Progenitor cell of endocrine pancreas (in vitro differentiated cells): ENCODE measurements at regions not wholly inside any gene's neighbourhood (a gene's known extent, or its start where the extent isn't known, plus 50 kb on each side); places are given as distances from the start of the nearest gene placed in this dataset.

Experiments
- DNase-seq: peaks from one replicate; pipeline ENCODE4 v3.0.0; 2021; ENCODE audit warnings: low spot score; ENCODE audit not compliant: unreplicated experiment
- H3K27ac Mint-ChIP-seq: 2 replicates; pipeline ENCODE4 v1.8.0; 2021; ENCODE audit warnings: mild to moderate bottlenecking, moderate library complexity, mixed read lengths
- H3K27me3 Mint-ChIP-seq: 2 replicates; pipeline ENCODE4 v1.8.0; 2021; ENCODE audit warnings: mixed read lengths
- H3K36me3 Mint-ChIP-seq: 2 replicates; pipeline ENCODE4 v1.8.0; 2022; ENCODE audit warnings: mixed read lengths; ENCODE audit not compliant: insufficient read depth
- H3K4me1 Mint-ChIP-seq: 2 replicates; pipeline ENCODE4 v1.8.0; 2021; ENCODE audit warnings: low read depth, mixed read lengths
- H3K4me3 Mint-ChIP-seq: 2 replicates; pipeline ENCODE4 v1.8.0; 2021; ENCODE audit warnings: low read depth, mild to moderate bottlenecking, moderate library complexity, mixed read lengths
- H3K9me3 Mint-ChIP-seq: 2 replicates; pipeline ENCODE4 v1.8.0; 2021; ENCODE audit warnings: low read depth, mixed read lengths
- TF ChIP-seq, protein P1 (sequence below): fragments of 200-600 bp; sonication (generic); IDR thresholded peaks from one replicate; pipeline ENCODE4 v1.5.0; 2021; ENCODE audit warnings: antibody characterized with exemption, mild to moderate bottlenecking; ENCODE audit not compliant: unreplicated experiment

DNA sequence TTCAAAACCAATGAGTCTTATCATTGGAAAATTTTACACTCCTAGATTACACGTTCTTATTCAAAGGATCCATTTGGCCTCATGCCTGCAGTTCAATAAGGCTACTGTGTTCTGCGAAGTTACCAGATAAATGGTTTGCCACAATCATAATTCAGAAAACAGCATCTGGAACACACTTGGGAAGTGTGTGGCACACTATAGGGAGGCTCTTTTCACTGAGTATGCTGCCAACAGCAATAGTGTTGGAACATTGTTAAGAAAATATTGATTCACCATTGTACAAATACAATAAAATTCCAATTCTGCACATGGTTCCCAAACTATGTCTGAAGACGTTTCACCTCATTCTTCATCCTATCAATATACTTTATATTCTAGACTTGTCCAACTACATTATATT, 141.4 kb upstream of the DOK6 start:
- Mint-ChIP-seq H3K4me3 (no peak overlapping the region), H3K27me3 (no peaks in the 10 kb centered on the region)

DNA sequence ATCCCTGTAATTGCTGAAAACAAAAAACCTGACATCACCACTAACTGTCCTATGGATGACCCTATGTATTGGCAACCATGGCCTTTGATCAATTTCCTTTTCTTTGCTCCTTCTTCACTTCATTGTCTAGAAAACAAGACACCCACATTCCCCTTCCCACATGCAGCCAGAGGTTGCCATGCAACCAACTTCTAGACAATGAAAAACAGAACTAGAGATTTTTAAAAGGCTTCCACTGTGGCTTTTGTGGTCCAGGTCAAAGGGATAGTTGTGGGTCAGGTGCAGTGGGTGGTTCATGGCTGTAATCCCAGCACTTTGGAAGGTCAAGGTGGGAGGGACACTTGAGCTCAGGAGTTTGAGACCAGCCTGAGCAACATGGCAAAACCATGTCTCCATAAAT, 139.3 kb upstream of the DOK6 start:
- no peaks in the 10 kb centered on the region for H3K27me3 Mint-ChIP-seq
- TF ChIP-seq, protein P1, sequence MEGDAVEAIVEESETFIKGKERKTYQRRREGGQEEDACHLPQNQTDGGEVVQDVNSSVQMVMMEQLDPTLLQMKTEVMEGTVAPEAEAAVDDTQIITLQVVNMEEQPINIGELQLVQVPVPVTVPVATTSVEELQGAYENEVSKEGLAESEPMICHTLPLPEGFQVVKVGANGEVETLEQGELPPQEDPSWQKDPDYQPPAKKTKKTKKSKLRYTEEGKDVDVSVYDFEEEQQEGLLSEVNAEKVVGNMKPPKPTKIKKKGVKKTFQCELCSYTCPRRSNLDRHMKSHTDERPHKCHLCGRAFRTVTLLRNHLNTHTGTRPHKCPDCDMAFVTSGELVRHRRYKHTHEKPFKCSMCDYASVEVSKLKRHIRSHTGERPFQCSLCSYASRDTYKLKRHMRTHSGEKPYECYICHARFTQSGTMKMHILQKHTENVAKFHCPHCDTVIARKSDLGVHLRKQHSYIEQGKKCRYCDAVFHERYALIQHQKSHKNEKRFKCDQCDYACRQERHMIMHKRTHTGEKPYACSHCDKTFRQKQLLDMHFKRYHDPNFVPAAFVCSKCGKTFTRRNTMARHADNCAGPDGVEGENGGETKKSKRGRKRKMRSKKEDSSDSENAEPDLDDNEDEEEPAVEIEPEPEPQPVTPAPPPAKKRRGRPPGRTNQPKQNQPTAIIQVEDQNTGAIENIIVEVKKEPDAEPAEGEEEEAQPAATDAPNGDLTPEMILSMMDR: no peak
- H3K9me3 Mint-ChIP-seq: peaks cover 5% of the 10 kb centered on the region
- H3K4me1 Mint-ChIP-seq: no peaks in the 10 kb centered on the region
- no peak overlapping the region for H3K4me3 Mint-ChIP-seq
- H3K27ac Mint-ChIP-seq: no peak overlapping the region
- no peaks in the 10 kb centered on the region for H3K36me3 Mint-ChIP-seq
- DNase-seq: no peak

More for the DNA sequence above, 141.4 kb upstream of the DOK6 start:
- no peak for DNase-seq
- TF ChIP-seq, protein P1: no peak
- H3K27ac Mint-ChIP-seq: no peak overlapping the region
- peaks cover 5% of the 10 kb centered on the region for H3K9me3 Mint-ChIP-seq
- H3K4me1 Mint-ChIP-seq: no peaks in the 10 kb centered on the region
- no peaks in the 10 kb centered on the region for H3K36me3 Mint-ChIP-seq

DNA sequence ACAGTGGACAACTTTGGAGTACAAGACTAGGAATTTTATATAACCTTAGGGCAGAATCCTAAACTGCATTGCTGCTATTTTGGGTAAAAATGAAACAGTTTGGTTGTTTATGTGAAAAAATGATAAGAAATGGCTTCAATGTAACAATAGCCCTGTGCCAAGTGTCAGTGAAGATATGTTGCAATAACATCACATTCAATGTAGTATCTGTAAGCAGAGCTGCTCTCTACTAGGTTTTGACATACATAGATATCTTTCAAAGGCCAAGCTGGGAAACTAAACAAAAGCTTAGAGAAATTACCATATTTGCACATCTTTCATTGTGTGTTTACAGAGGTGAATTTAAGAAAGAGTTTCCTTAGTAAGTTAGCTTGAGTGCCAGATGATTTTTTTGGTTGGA, 135.0 kb upstream of the DOK6 start:
- TF ChIP-seq, protein P1: no peak
- no peak overlapping the region for H3K4me3 Mint-ChIP-seq

DNA sequence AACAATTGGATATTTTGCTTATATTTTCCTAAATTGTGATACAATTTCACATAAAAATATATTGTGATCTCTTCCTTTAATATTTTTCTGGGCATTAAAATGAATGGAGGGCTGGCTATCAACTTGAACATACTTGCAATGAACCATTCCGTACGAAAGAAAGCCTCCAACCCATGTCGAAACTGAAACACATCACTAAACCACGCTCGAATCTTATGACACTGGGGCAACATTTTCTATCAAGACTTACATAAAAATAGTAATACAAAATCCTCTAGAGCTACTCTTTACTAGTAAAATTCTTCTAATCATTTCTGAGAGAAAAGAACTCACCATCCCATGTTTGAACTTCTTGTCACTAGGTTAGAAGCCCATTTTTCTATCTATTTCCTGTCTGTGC, 132.8 kb upstream of the DOK6 start:
- Mint-ChIP-seq H3K9me3 (peaks cover 11% of the 10 kb centered on the region), H3K36me3 (no peaks in the 10 kb centered on the region)

More for the DNA sequence above, 135.0 kb upstream of the DOK6 start:
- H3K27ac Mint-ChIP-seq: no peak overlapping the region
- H3K27me3 Mint-ChIP-seq: no peaks in the 10 kb centered on the region
- no peaks in the 10 kb centered on the region for H3K36me3 Mint-ChIP-seq
- H3K9me3 Mint-ChIP-seq: peaks cover 16% of the 10 kb centered on the region
- H3K4me1 Mint-ChIP-seq: no peaks in the 10 kb centered on the region
- no peak for DNase-seq

DNA sequence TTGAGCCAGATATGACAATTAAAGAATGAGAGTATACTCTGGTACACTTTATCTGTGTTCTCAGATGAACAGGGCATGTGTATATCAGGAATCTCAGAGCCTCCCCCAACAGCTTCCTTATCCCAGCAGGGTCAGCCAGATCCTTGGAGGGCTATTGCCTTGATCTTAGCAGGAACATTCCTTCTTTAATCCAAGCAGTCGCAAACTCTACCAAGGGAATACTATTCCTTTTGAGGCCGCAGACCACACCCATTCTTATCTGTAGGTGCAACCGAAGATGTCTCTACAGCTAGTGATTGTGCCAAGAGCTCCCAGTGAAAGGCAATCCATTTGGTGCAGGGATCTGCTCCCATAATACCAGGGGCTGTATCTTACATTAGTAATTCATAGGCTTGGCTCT, 118.3 kb upstream of the DOK6 start:
- TF ChIP-seq, protein P1: no peak
- no peaks in the 10 kb centered on the region for H3K4me1 Mint-ChIP-seq

More for the DNA sequence above, 132.8 kb upstream of the DOK6 start:
- DNase-seq: no peak
- Mint-ChIP-seq H3K27ac (no peak overlapping the region), H3K27me3 (no peaks in the 10 kb centered on the region), H3K4me1 (no peaks in the 10 kb centered on the region), H3K4me3 (no peak overlapping the region)
- TF ChIP-seq, protein P1: no peak

More for the DNA sequence above, 118.3 kb upstream of the DOK6 start:
- Mint-ChIP-seq H3K9me3 (no peaks in the 10 kb centered on the region), H3K27me3 (no peaks in the 10 kb centered on the region), H3K27ac (no peak overlapping the region), H3K4me3 (no peak overlapping the region), H3K36me3 (no peaks in the 10 kb centered on the region)
- no peak for DNase-seq
